ENCODE measurements at regions not wholly inside any gene's neighbourhood (a gene's known extent, or its start where the extent isn't known, plus 50 kb on each side); places are given as distances from the start of the nearest gene placed in this dataset.

DNA sequence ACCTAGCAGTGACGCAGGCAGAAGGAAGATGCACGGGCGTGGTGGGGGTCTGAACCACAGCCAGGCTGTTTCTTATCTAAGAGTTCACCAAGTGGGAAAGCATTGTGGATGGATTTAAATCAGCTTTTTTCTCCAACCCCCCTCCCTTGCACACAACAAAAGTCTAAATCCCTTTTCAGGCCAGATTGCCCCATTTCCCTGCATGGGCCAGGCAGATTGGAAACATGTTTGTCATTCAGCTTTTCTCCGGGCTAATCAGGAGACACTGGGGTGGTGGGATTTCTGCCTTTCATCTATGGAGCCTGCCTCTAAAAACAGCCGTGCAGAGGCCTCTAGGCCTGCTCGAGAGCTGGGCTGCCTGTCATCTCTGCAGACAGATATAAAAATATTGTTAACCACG lies 166.3 kb upstream of the LEF1 start:
- TF ChIP-seq, protein P1, sequence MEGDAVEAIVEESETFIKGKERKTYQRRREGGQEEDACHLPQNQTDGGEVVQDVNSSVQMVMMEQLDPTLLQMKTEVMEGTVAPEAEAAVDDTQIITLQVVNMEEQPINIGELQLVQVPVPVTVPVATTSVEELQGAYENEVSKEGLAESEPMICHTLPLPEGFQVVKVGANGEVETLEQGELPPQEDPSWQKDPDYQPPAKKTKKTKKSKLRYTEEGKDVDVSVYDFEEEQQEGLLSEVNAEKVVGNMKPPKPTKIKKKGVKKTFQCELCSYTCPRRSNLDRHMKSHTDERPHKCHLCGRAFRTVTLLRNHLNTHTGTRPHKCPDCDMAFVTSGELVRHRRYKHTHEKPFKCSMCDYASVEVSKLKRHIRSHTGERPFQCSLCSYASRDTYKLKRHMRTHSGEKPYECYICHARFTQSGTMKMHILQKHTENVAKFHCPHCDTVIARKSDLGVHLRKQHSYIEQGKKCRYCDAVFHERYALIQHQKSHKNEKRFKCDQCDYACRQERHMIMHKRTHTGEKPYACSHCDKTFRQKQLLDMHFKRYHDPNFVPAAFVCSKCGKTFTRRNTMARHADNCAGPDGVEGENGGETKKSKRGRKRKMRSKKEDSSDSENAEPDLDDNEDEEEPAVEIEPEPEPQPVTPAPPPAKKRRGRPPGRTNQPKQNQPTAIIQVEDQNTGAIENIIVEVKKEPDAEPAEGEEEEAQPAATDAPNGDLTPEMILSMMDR (IDR thresholded peaks at IDR 0.05; ENCODE audit: low read length, missing control alignments) = no peak
- H3K4me3 ChIP-seq (replicated peaks; ENCODE audit: low read depth, low read length) = no peak overlapping the region
- no peak for DNase-seq (ENCODE audit: low read depth)

DNA sequence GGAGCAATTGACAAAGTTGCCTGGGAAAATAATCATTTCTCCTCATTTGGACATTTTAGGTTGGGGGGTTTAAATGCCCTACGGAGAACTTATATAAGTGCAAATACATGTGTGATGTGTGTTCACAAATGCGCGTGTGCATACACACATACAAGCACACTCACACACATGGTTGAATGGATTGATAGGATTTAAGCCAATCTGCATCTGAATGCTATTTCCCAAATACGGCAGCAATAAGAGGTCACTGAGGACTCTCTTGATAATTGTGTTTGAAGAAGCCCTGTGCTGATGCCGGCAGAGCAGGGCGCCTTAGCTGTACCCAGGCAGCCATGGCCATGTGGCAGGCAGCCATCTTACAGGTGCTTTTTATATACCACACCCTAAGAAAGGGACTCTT lies 165.3 kb upstream of the LEF1 start:
- TF ChIP-seq, protein P1 (IDR thresholded peaks at IDR 0.05; ENCODE audit: low read length, missing control alignments) = no peak
- no peak overlapping the region for H3K4me3 ChIP-seq (replicated peaks; ENCODE audit: low read depth, low read length)
- no peak for DNase-seq (ENCODE audit: low read depth)

DNA sequence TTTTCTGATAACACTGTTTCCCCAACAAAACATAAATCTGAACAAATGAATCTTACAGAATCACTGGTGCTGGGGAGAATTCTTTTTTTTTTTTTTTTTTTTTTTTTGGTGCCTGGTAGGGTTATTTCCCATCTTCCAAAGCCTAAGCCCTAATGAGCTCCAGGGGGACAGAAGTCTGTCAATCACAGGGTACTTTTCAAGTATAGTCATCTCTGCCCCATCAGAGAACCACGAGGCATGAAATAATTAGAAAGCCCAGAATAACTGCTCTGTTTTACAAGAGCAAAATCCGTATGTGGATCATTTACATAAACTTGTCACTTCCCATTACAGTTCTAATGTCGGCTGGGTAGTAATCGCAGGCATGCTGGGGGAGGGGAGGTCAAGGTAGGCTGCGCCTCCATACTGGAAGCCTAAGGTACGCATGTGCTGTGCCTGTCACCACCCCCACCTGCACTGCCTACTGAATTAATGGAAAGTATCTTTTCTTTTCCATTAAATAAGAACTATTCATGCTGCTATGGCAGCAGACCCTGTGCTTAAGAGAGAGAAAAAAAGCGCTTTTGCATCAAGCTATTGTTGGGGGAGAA lies 164.7 kb upstream of the LEF1 start:
- TF ChIP-seq, protein P1 (IDR thresholded peaks at IDR 0.05; ENCODE audit: low read length, missing control alignments) = no peak
- DNase-seq (ENCODE audit: low read depth) = no peak
- no peak overlapping the region for H3K4me3 ChIP-seq (replicated peaks; ENCODE audit: low read depth, low read length)

DNA sequence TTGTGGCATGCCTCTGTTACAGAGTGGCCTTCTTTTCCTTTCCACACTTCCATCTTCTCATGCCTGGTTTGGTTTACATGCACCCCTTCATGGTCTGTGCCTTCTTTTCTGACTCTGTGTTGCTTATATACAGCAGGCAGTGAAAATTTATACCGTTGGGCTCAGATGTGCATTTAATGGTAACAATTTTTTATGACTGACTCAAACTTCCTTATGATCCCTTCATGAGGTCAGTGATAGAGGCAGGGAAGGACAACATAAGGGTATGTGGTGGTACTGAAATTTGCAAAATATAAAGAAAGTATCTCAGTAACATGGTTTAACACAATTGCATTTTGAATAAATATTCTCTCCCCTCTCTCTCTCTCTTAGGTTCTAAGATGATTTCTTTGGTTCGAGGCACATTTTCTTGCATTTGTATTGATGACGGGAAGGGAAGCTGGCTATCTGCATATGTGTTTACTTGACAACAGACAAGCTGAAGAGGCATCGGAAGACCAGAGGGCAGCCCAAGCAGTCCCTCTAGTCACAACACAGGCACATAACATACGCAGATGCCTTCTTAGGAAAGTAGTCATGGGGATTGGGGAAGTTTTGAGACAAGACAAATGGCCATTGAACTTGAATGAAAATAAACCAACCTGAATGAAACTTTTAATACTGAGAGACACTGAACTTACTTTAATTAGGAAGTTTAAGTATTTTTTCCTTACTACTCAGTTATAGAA lies 163.3 kb upstream of the LEF1 start:
- H3K4me3 ChIP-seq (replicated peaks; ENCODE audit: low read depth, low read length) = no peak overlapping the region
- TF ChIP-seq, protein P1 (IDR thresholded peaks at IDR 0.05; ENCODE audit: low read length, missing control alignments) = no peak
- no peak for DNase-seq (ENCODE audit: low read depth)

DNA sequence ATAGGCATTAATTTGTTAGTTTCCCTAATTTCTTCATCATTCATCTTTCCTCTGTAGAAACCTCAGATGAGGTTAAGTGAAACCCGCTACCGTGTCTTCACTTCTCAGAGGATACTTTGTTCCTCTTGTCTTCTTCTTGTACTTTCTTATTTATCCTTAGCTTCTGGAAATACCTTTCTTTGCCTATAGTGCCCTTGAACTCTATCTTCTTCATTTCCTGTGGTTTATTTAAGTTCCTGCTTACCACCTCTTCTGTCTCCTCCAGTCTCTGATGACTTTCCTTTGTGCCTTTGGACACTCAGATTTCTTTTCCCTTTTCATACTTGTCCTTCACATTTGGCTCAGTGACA lies 159.6 kb upstream of the LEF1 start:
- DNase-seq (ENCODE audit: low read depth) = no peak
- no peak overlapping the region for H3K4me3 ChIP-seq (replicated peaks; ENCODE audit: low read depth, low read length)
- TF ChIP-seq, protein P1 (IDR thresholded peaks at IDR 0.05; ENCODE audit: low read length, missing control alignments) = no peak

DNA sequence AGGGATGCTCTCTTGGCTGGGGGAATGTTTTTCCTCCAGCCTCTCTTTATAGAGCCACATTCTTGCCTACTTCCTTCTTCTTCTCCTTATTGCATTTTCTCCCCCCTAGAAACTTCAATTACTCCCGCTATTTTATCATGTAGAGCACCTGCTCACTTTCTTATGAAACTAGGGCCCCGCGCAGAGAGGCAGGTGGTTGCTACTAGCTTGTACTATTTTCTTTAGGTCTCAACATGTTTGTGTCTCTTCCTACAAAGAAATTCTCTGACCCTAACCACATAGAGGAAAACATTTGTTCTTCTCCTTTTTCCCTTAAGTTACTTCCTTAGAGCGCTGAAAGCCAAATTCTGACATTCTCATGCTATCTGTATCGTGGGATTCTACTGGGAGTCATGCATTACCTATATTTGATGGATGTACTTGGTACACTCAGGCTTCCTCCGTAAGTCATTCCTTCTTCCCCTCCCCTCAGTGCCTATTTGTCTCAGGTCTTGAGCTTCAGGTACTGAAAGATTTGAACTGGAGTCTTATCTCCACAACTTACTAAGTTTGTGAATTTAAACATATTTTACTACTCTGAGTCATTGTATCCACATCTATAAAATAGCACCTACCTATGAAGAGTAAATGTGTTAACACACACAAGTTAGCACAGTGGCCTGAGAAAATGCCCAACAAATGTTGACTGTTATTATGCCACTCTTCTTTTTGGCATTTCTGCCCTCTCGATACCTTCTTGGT lies 159.1 kb upstream of the LEF1 start:
- TF ChIP-seq, protein P1 (IDR thresholded peaks at IDR 0.05; ENCODE audit: low read length, missing control alignments) = no peak
- no peak overlapping the region for H3K4me3 ChIP-seq (replicated peaks; ENCODE audit: low read depth, low read length)
- DNase-seq (ENCODE audit: low read depth) = no peak
